GM12878 (cell line): ENCODE measurements at regions not wholly inside any gene's neighbourhood (a gene's known extent, or its start where the extent isn't known, plus 50 kb on each side); places are given as distances from the start of the nearest gene placed in this dataset.

ENCODE experiments used
- ATAC-seq: fragments of 200-7000 bp; cut with Tn5 transposase; 3 replicates; pipeline ENCODE4 v1.9.1; 2020; ENCODE audit warnings: mild to moderate bottlenecking, moderate library complexity
- BruUV-seq: library from RNA; stranded (reverse); fragments of 400-500 nt; replicated peaks from 2 replicates; lab custom pipeline; 2021; lab: Mats Ljungman, UMichigan
- CTCF ChIA-PET: fragments of 300-600 bp; sonication (Branson Sonifier 250); formaldehyde crosslinking; extraction: SDS; loops from one replicate; lab custom pipeline; 2021; ENCODE audit warnings: inconsistent platforms; lab: Yijun Ruan, JAX
- POLR2A ChIA-PET: fragments of 350-600 bp; formaldehyde crosslinking; extraction: SDS; loops from one replicate; lab custom pipeline; 2021; ENCODE audit warnings: inconsistent platforms; lab: Charles Lee
- RAD21 ChIA-PET: fragments of 300-600 bp; sonication (Branson Sonifier 250); formaldehyde crosslinking; loops from one replicate; lab custom pipeline; 2023; ENCODE audit warnings: antibody characterized with exemption; ENCODE audit not compliant: unreplicated experiment; lab: Charles Lee
- SMC1A ChIA-PET: fragments of 300-600 bp; sonication (Branson Sonifier 250); formaldehyde crosslinking; loops from one replicate; lab custom pipeline; 2023; ENCODE audit not compliant: unreplicated experiment, uncharacterized antibody; lab: Charles Lee
- DNase-seq: peaks from one replicate; pipeline ENCODE4 v3.0.0-alpha.2; 2011; ENCODE audit warnings: low read depth, low spot score
- FAIRE-seq: peaks from 3 replicates; lab custom pipeline; 2011; peaks lifted over from hg19 to GRCh38; lab: Jason Lieb, UNC
- H2AFZ ChIP-seq: 2 replicates; pipeline ENCODE4 v1.6.0; 2011; ENCODE audit warnings: low read depth, low read length, control low read depth; ENCODE audit not compliant: control insufficient read depth
- H3K27ac ChIP-seq: 2 replicates; pipeline ENCODE4 v1.5.1; 2011; ENCODE audit warnings: control low read depth; ENCODE audit not compliant: control insufficient read depth, insufficient read depth
- H3K27me3 ChIP-seq, 2 experiments: replicated peaks in 1 of 2; 2 replicates each; pipeline versions ENCODE4 v1.6.0 to v1.6.1; 2011; ENCODE audit warnings: low read length in 1 of 2; ENCODE audit not compliant: control insufficient read depth in 2 of 2, insufficient read depth in 2 of 2
- H3K36me3 ChIP-seq, 2 experiments: 2 replicates each; pipeline ENCODE4 v1.5.1; 2011; ENCODE audit warnings: low read length in 1 of 2; ENCODE audit not compliant: control insufficient read depth in 2 of 2, insufficient read depth in 2 of 2
- H3K4me1 ChIP-seq: 2 replicates; pipeline ENCODE4 v1.6.1; 2011; ENCODE audit warnings: mild to moderate bottlenecking, low read length, moderate library complexity, mixed read lengths; ENCODE audit not compliant: control insufficient read depth, insufficient read depth
- H3K4me2 ChIP-seq: 2 replicates; pipeline ENCODE4 v1.6.0; 2011; ENCODE audit warnings: control low read depth; ENCODE audit not compliant: control insufficient read depth, insufficient read depth
- H3K4me3 ChIP-seq: fragments of 200-600 bp; sonication (generic); 2 replicates; pipeline ENCODE4 v1.5.1; 2016
- H3K79me2 ChIP-seq: 2 replicates; pipeline ENCODE4 v1.6.0; 2011; ENCODE audit warnings: low read length; ENCODE audit not compliant: control insufficient read depth, insufficient read depth
- H3K9ac ChIP-seq: 2 replicates; pipeline ENCODE4 v1.8.0; 2011; ENCODE audit warnings: low read length, control low read depth, mixed read lengths; ENCODE audit not compliant: control insufficient read depth, insufficient read depth
- H3K9me3 ChIP-seq: replicated peaks from 3 replicates; pipeline ENCODE4 v1.5.1; 2011; ENCODE audit warnings: mild to moderate bottlenecking, low read length; ENCODE audit not compliant: control insufficient read depth, insufficient read depth
- H4K20me1 ChIP-seq: 2 replicates; pipeline ENCODE4 v1.6.0; 2011; ENCODE audit not compliant: control insufficient read depth, insufficient read depth
- BCL11A ChIP-seq: IDR thresholded peaks from 2 replicates; pipeline ENCODE4 v1.6.1; 2011; ENCODE audit warnings: low read depth, low read length
- CBFB ChIP-seq: IDR thresholded peaks from 2 replicates; pipeline ENCODE4 v1.6.1; 2016; ENCODE audit warnings: antibody characterized with exemption, low read depth
- DPF2 ChIP-seq: fragments of 450-650 bp; IDR thresholded peaks from 2 replicates; pipeline ENCODE4 v1.6.1; 2017; ENCODE audit warnings: mild to moderate bottlenecking
- FOXK2 ChIP-seq: fragments of 450-650 bp; IDR thresholded peaks from 2 replicates; pipeline ENCODE4 v1.6.1; 2017; ENCODE audit warnings: mild to moderate bottlenecking, moderate library complexity
- IRF3 ChIP-seq: fragments of 450-650 bp; IDR thresholded peaks from 2 replicates; pipeline ENCODE4 v1.6.1; 2014; ENCODE audit warnings: mild to moderate bottlenecking
- JUNB ChIP-seq: IDR thresholded peaks from 2 replicates; pipeline ENCODE4 v1.6.1; 2016; ENCODE audit warnings: antibody characterized with exemption, mild to moderate bottlenecking
- KDM1A ChIP-seq: fragments of 200-600 bp; sonication (generic); IDR thresholded peaks from 2 replicates; pipeline ENCODE4 v1.6.1; 2016; ENCODE audit warnings: borderline replicate concordance
- REST ChIP-seq: IDR thresholded peaks from 2 replicates; pipeline ENCODE4 v1.6.1; 2012; ENCODE audit warnings: mild to moderate bottlenecking, low read depth, low read length
- TCF3 ChIP-seq: IDR thresholded peaks from 2 replicates; pipeline ENCODE4 v1.6.1; 2012; ENCODE audit warnings: low read depth, mild to moderate bottlenecking, low read length, borderline replicate concordance; ENCODE audit not compliant: insufficient read depth
- TCF7 ChIP-seq: IDR thresholded peaks from 2 replicates; pipeline ENCODE4 v1.6.1; 2014; ENCODE audit warnings: antibody characterized with exemption, borderline replicate concordance
- USF1 ChIP-seq: IDR thresholded peaks from 2 replicates; pipeline ENCODE4 v1.6.1; 2011; ENCODE audit warnings: borderline replicate concordance, low read depth, mild to moderate bottlenecking, moderate library complexity, mixed read lengths, low read length; ENCODE audit not compliant: insufficient read depth; ENCODE audit errors: extremely low read length
- YBX1 ChIP-seq: fragments of 450-650 bp; IDR thresholded peaks from 2 replicates; pipeline ENCODE4 v1.6.1; 2016; ENCODE audit warnings: antibody characterized with exemption
- ZNF207 ChIP-seq: fragments of 450-650 bp; IDR thresholded peaks from 2 replicates; pipeline ENCODE4 v1.6.1; 2014; ENCODE audit warnings: antibody characterized with exemption, mild to moderate bottlenecking, borderline replicate concordance
- ZNF687 ChIP-seq: fragments of 450-650 bp; IDR thresholded peaks from 2 replicates; pipeline ENCODE4 v1.6.1; 2017; ENCODE audit warnings: mild to moderate bottlenecking, moderate library complexity
- WGBS: methylation state at CpG from one replicate; pipeline ENCODE4 v1.1.6; 2016; ENCODE audit warnings: low lambda C conversion rate; ENCODE audit not compliant: insufficient replicate concordance, insufficient coverage; ENCODE audit errors: missing lambda C conversion rate; 5-methylcytosine and 5-hydroxymethylcytosine counted together
- in situ Hi-C: fragments of 300-500 bp; cut with MboI; formaldehyde crosslinking; loops from 9 replicates; pipeline ENCODE4 v1.14.3; 2018; ENCODE audit warnings: mixed read lengths
- intact Hi-C: fragments of 100-400 bp; cut with micrococcal nuclease; formaldehyde crosslinking; loops from one replicate; pipeline ENCODE4 v1.14.2; 2022; ENCODE audit not compliant: unreplicated experiment

GRCh38 chr15:69982037-69982436, 115.7 kb downstream of the TLE3 start (continued):
- TF ChIP-seq ZNF687 (no peak), REST (no peak)

GRCh38 chr15:69983696-69984265, 113.9 kb downstream of the TLE3 start:
- BruUV-seq, result no TSS peak
- SMC1A ChIA-PET, result interaction anchor here (0.6 to 1.4 kb wide), 3 partner anchors 11 to 243 kb away, joined by 3 read pairs; no protein-coding TSS in a partner anchor
- Histone ChIP-seq H2AFZ (no peak overlapping the region), H3K9ac (no peak overlapping the region), H4K20me1 (no peaks in the 10 kb centered on the region), H3K4me3 (no peak overlapping the region), H3K4me1 (peaks cover 35% of the 10 kb centered on the region), H3K36me3 (no peaks in the 10 kb centered on the region), H3K9me3 (no peaks in the 10 kb centered on the region), H3K79me2 (no peaks in the 10 kb centered on the region), H3K27ac (no peak overlapping the region), H3K4me2 (no peak overlapping the region), H3K27me3 (peaks cover 0 to 2% of the 10 kb centered on the region in 2 experiments; a peak in 2 of 4 replicates)
- FAIRE-seq (no peak), DNase-seq (no peak), ATAC-seq (no peak)
- intact Hi-C loops (no loop called here), in situ Hi-C loops (no loop called here)
- CTCF ChIA-PET, result interaction anchor here (0.7 to 1.3 kb wide), 3 partner anchors 16 to 380 kb away, joined by 3 to 4 read pairs (median 3); no protein-coding TSS in a partner anchor
- WGBS, result 81% methylated on average over 7 of the region's 7 CpGs
- POLR2A ChIA-PET, result no interaction called here
- RAD21 ChIA-PET, result interaction anchor here (0.5 to 1.3 kb wide), 2 partner anchors 90 to 498 kb away, joined by 3 read pairs; no protein-coding TSS in a partner anchor
- no peak for TF ChIP-seq DPF2
- TF ChIP-seq KDM1A, result no peak
- no peak for TF ChIP-seq CBFB
- TF ChIP-seq YBX1, result no peak
- no peak for TF ChIP-seq TCF7
- TF ChIP-seq TCF3, result no peak
- TF ChIP-seq IRF3, result no peak
- no peak for TF ChIP-seq USF1
- TF ChIP-seq JUNB, result no peak
- no peak for TF ChIP-seq FOXK2
- no peak for TF ChIP-seq ZNF207
- no peak for TF ChIP-seq BCL11A
